ENCODE measurements at regions not wholly inside any gene's neighbourhood (a gene's known extent, or its start where the extent isn't known, plus 50 kb on each side); places are given as distances from the start of the nearest gene placed in this dataset.
A peak's percentile ranks its signal among the peaks of the same experiment; 100 is the strongest.

GRCh38 chr13:33639626-33640080, 178.3 kb upstream of the RFC3 start:
- TF ChIP-seq CTCF (conservative IDR thresholded peaks at IDR 0.05) = no peak
- 0 out of 2 replicates have a peak, but pooled peaks have one; percentile 9 for TF ChIP-seq ZFX (IDR thresholded peaks at IDR 0.05)

Measured in C4-2B (cell line).